Fibroblast of lung (primary cell): ENCODE measurements at regions not wholly inside any gene's neighbourhood (a gene's known extent, or its start where the extent isn't known, plus 50 kb on each side); places are given as distances from the start of the nearest gene placed in this dataset.

ENCODE experiments used
- DNase-seq, 2 donors: peaks; one replicate each; pipeline versions ENCODE4 v3.0.0 to v3.0.0-alpha.2; 2010; ENCODE audit warnings: low read depth in 2 of 2
- H2AFZ ChIP-seq: 2 replicates; pipeline ENCODE4 v1.5.1; 2012; ENCODE audit warnings: low read length, control low read depth, inconsistent platforms
- H3K27ac ChIP-seq: 2 replicates; pipeline ENCODE4 v1.5.1; 2011; ENCODE audit warnings: low read length, control low read depth; ENCODE audit not compliant: insufficient read depth
- H3K27me3 ChIP-seq: 2 replicates; pipeline ENCODE4 v1.5.1; 2011; ENCODE audit warnings: mild to moderate bottlenecking, low read length; ENCODE audit not compliant: control insufficient read depth, insufficient read depth
- H3K36me3 ChIP-seq: 2 replicates; pipeline ENCODE4 v1.5.1; 2011; ENCODE audit warnings: low read length; ENCODE audit not compliant: control insufficient read depth, insufficient read depth
- H3K4me1 ChIP-seq: 2 replicates; pipeline ENCODE4 v1.5.1; 2011; ENCODE audit warnings: low read length; ENCODE audit not compliant: control insufficient read depth, insufficient read depth; ENCODE audit errors: extremely low read depth
- H3K4me2 ChIP-seq: 2 replicates; pipeline ENCODE4 v1.5.1; 2011; ENCODE audit warnings: low read length, control low read depth; ENCODE audit not compliant: insufficient read depth; ENCODE audit errors: extremely low read depth
- H3K4me3 ChIP-seq, 4 experiments: fragments of 200-600 bp in 1 of 4; sonication (generic) in 1 of 4; replicated peaks in 1 of 4; 2 replicates each; pipeline ENCODE4 v1.5.1; 2011 to 2016; ENCODE audit warnings: low read length in 4 of 4, low read depth in 3 of 4, mild to moderate bottlenecking in 3 of 4, control low read depth in 2 of 4, inconsistent platforms in 1 of 4, mixed read lengths in 1 of 4; ENCODE audit not compliant: insufficient read depth in 1 of 4; ENCODE audit errors: control extremely low read depth in 1 of 4
- H3K79me2 ChIP-seq: 2 replicates; pipeline ENCODE4 v1.5.1; 2012; ENCODE audit warnings: mild to moderate bottlenecking, low read length, inconsistent platforms; ENCODE audit not compliant: control insufficient read depth, insufficient read depth
- H3K9ac ChIP-seq: 2 replicates; pipeline ENCODE4 v1.5.1; 2011; ENCODE audit warnings: mild to moderate bottlenecking, low read length, control low read depth; ENCODE audit not compliant: insufficient read depth
- H3K9me3 ChIP-seq: 2 replicates; pipeline ENCODE4 v1.5.1; 2012; ENCODE audit warnings: low read depth, low read length; ENCODE audit not compliant: control insufficient read depth, insufficient read depth
- H4K20me1 ChIP-seq: 2 replicates; pipeline ENCODE4 v1.5.1; 2011; ENCODE audit warnings: low read length; ENCODE audit not compliant: control insufficient read depth, insufficient read depth; ENCODE audit errors: extremely low read depth
- CTCF ChIP-seq, 2 donors: IDR thresholded peaks in 1 of 2; conservative IDR thresholded peaks in 1 of 2; 1 replicate in 1 of 2; 2 replicates in 1 of 2; pipeline ENCODE4 v1.5.1; 2011 to 2012; ENCODE audit warnings: low read length in 2 of 2, control low read depth in 1 of 2, inconsistent platforms in 1 of 2, low read depth in 1 of 2, mild to moderate bottlenecking in 1 of 2
- EZH2 ChIP-seq: IDR thresholded peaks from 2 replicates; pipeline ENCODE4 v1.5.1; 2012; ENCODE audit warnings: low read length, control low read depth, mild to moderate bottlenecking; ENCODE audit errors: missing control alignments

- Histone ChIP-seq H3K79me2 (no peaks in the 10 kb centered on the region), H3K36me3 (no peaks in the 10 kb centered on the region), H3K9ac (no peak overlapping the region), H3K4me1 (no peaks in the 10 kb centered on the region), H3K4me2 (no peak overlapping the region), H3K4me3 (no peak overlapping the region), H2AFZ (no peak overlapping the region), H4K20me1 (no peaks in the 10 kb centered on the region), H3K27me3 (no peaks in the 10 kb centered on the region), H3K27ac (no peak overlapping the region), H3K9me3 (no peaks in the 10 kb centered on the region)
- DNase-seq, result no peak
- TF ChIP-seq EZH2, result no peak
- no peak for TF ChIP-seq CTCF (conservative IDR thresholded peaks at IDR 0.05 in 1 of 2, IDR thresholded peaks at IDR 0.05 in 1 of 2; ENCODE audit: low read depth in 1 of 2, low read length in 2 of 2)
These were observed 87.1 kb downstream of the TEX36 start for GRCh38 chr10:125595911-125596310.

- no peak for TF ChIP-seq CTCF (conservative IDR thresholded peaks at IDR 0.05 in 1 of 2, IDR thresholded peaks at IDR 0.05 in 1 of 2; ENCODE audit: low read depth in 1 of 2, low read length in 2 of 2)
- H3K27ac ChIP-seq, result no peak overlapping the region
These were observed 89.3 kb downstream of the TEX36 start for GRCh38 chr10:125593644-125594043.

GRCh38 chr10:125592897-125593296 lies 90.1 kb downstream of the TEX36 start:
- no peak overlapping the region for H3K4me3 ChIP-seq
- no peak overlapping the region for H3K9ac ChIP-seq
- no peaks in the 10 kb centered on the region for H3K9me3 ChIP-seq
- no peak for DNase-seq
- TF ChIP-seq CTCF (conservative IDR thresholded peaks at IDR 0.05 in 1 of 2, IDR thresholded peaks at IDR 0.05 in 1 of 2; ENCODE audit: low read depth in 1 of 2, low read length in 2 of 2) (no peak), EZH2 (no peak)
- no peak overlapping the region for H3K4me2 ChIP-seq
- H4K20me1 ChIP-seq, result no peaks in the 10 kb centered on the region
- H3K27me3 ChIP-seq, result no peaks in the 10 kb centered on the region
- no peak overlapping the region for H2AFZ ChIP-seq
- H3K79me2 ChIP-seq, result no peaks in the 10 kb centered on the region
- H3K27ac ChIP-seq, result no peak overlapping the region
- no peaks in the 10 kb centered on the region for H3K36me3 ChIP-seq
- no peaks in the 10 kb centered on the region for H3K4me1 ChIP-seq

More at GRCh38 chr10:125593644-125594043, 89.3 kb downstream of the TEX36 start:
- H3K79me2 ChIP-seq, result no peaks in the 10 kb centered on the region
- H3K4me2 ChIP-seq, result no peak overlapping the region
- no peaks in the 10 kb centered on the region for H3K9me3 ChIP-seq
- no peak overlapping the region for H2AFZ ChIP-seq
- DNase-seq, result no peak
- H3K27me3 ChIP-seq, result no peaks in the 10 kb centered on the region
- H3K36me3 ChIP-seq, result no peaks in the 10 kb centered on the region
- H3K9ac ChIP-seq, result no peak overlapping the region
- H3K4me3 ChIP-seq, result no peak overlapping the region
- H4K20me1 ChIP-seq, result no peaks in the 10 kb centered on the region
- H3K4me1 ChIP-seq, result no peaks in the 10 kb centered on the region
